Right lobe of liver (tissue), 6 donors: ENCODE measurements at regions not wholly inside any gene's neighbourhood (a gene's known extent, or its start where the extent isn't known, plus 50 kb on each side); places are given as distances from the start of the nearest gene placed in this dataset.
A peak's percentile ranks its signal among the peaks of the same experiment; 100 is the strongest.

ENCODE experiments used
- ATAC-seq, 4 donors: fragments of 200-7000 bp; cut with Tn5 transposase; one replicate each; pipeline ENCODE4 v1.9.1; 2020; ENCODE audit warnings: mild to moderate bottlenecking in 4 of 4, moderate library complexity in 4 of 4
- DNase-seq, 3 donors: peaks; one replicate each; pipeline ENCODE4 v3.0.0-alpha.2; 2020
- H3K27ac ChIP-seq, 3 donors: fragments of 200-600 bp; one replicate each; pipeline ENCODE4 v1.8.0; 2022
- H3K27me3 ChIP-seq, 2 donors: fragments of 200-600 bp; one replicate each; pipeline ENCODE4 v1.8.0; 2022
- H3K36me3 ChIP-seq, 4 donors: fragments of 200-600 bp; sonication (generic) in 1 of 4; one replicate each; pipeline versions ENCODE4 v1.5.1 to v1.8.0; 2017 to 2022; ENCODE audit warnings: control low read depth in 1 of 4
- H3K4me1 ChIP-seq, 4 donors: fragments of 200-600 bp; sonication (generic) in 1 of 4; one replicate each; pipeline versions ENCODE4 v1.5.1 to v1.8.0; 2017 to 2022; ENCODE audit warnings: control low read depth in 1 of 4
- H3K4me3 ChIP-seq, 3 donors: fragments of 200-600 bp; one replicate each; pipeline ENCODE4 v1.8.0; 2022
- H3K9me3 ChIP-seq, 4 donors: fragments of 200-600 bp; sonication (generic) in 1 of 4; one replicate each; pipeline versions ENCODE4 v1.5.1 to v1.8.0; 2017 to 2022; ENCODE audit warnings: control low read depth in 1 of 4
- CTCF ChIP-seq, 4 donors: fragments of 200-600 bp in 3 of 4; fragments of 450-650 bp in 1 of 4; IDR thresholded peaks; one replicate each; pipeline versions ENCODE4 v1.5.1 to v1.8.0; 2016 to 2022; ENCODE audit warnings: antibody characterized with exemption in 4 of 4, mild to moderate bottlenecking in 2 of 4
- POLR2A ChIP-seq: fragments of 450-650 bp; IDR thresholded peaks from one replicate; pipeline ENCODE4 v1.6.1; 2017; ENCODE audit warnings: antibody characterized with exemption, mild to moderate bottlenecking
- WGBS: methylation state at CpG from one replicate; pipeline ENCODE4 v1.1.6; 2018; ENCODE audit warnings: low coverage, low lambda C conversion rate; ENCODE audit not compliant: insufficient coverage; ENCODE audit errors: missing lambda C conversion rate; 5-methylcytosine and 5-hydroxymethylcytosine counted together
- intact Hi-C, 2 donors: fragments of 100-400 bp; cut with DNase I; formaldehyde crosslinking; loops; one replicate each; pipeline versions ENCODE4 v1.11.2 to v1.14.1; 2022
- donor health status: DM: no; HTN: yes; CAD: no.
- donor health status: DM: no; HTN: no; CAD: no.
- donor health status: DM: no; HTN: no; CAD: no.
- donor health status: DM: no; HTN: yes; CAD: no.
- donor health status: DM: no; HTN: yes; CAD: no.

GRCh38 chrX:39398215-39398962 lies 597.1 kb downstream of the MID1IP1 start:
- Histone ChIP-seq H3K36me3 (no peaks in the 10 kb centered on the region), H3K4me1 (no peaks in the 10 kb centered on the region), H3K9me3 (no peaks in the 10 kb centered on the region), H3K27me3 (peaks cover 0 to 5% of the 10 kb centered on the region in 2 donors), H3K27ac (no peak overlapping the region), H3K4me3 (no peak overlapping the region)
- peak in 1 of 4 donors; percentile 39 for ATAC-seq
- intact Hi-C loops: no loop called here
- WGBS: 36% methylated on average over 8 of the region's 8 CpGs
- DNase-seq: no peak
- no peak for TF ChIP-seq CTCF (IDR thresholded peaks at IDR 0.05)
- TF ChIP-seq POLR2A: no peak

- Histone ChIP-seq H3K9me3 (no peaks in the 10 kb centered on the region), H3K36me3 (no peaks in the 10 kb centered on the region), H3K27me3 (peaks cover 0 to 5% of the 10 kb centered on the region in 2 donors), H3K27ac (no peak overlapping the region), H3K4me1 (no peaks in the 10 kb centered on the region), H3K4me3 (no peak overlapping the region)
- ATAC-seq (no peak), DNase-seq (no peak)
- no peak for TF ChIP-seq CTCF (IDR thresholded peaks at IDR 0.05)
- no peak for TF ChIP-seq POLR2A
- 43% methylated on average over 1 of the region's 2 CpGs for WGBS
- intact Hi-C loops: no loop called here
These were observed 597.7 kb downstream of the MID1IP1 start for GRCh38 chrX:39398963-39399261.

- Histone ChIP-seq H3K27me3 (peaks cover 0 to 5% of the 10 kb centered on the region in 2 donors), H3K4me3 (no peak overlapping the region), H3K4me1 (no peaks in the 10 kb centered on the region), H3K9me3 (no peaks in the 10 kb centered on the region), H3K27ac (no peak overlapping the region), H3K36me3 (no peaks in the 10 kb centered on the region)
- no peak for TF ChIP-seq CTCF (IDR thresholded peaks at IDR 0.05)
- TF ChIP-seq POLR2A: no peak
- intact Hi-C loops: no loop called here
- ATAC-seq (no peak), DNase-seq (no peak)
- 27% methylated on average over 3 of the region's 3 CpGs for WGBS
These were observed 598.1 kb downstream of the MID1IP1 start for GRCh38 chrX:39399387-39399786.

GRCh38 chrX:39401483-39402110 lies 600.3 kb downstream of the MID1IP1 start:
- no peak for TF ChIP-seq POLR2A
- no peak for TF ChIP-seq CTCF (IDR thresholded peaks at IDR 0.05)
- Histone ChIP-seq H3K4me1 (no peaks in the 10 kb centered on the region), H3K9me3 (no peaks in the 10 kb centered on the region), H3K4me3 (no peak overlapping the region), H3K27ac (no peak overlapping the region), H3K36me3 (no peaks in the 10 kb centered on the region), H3K27me3 (peaks cover 0 to 5% of the 10 kb centered on the region in 2 donors)
- no peak for DNase-seq
- WGBS: 55% methylated on average over 3 of the region's 4 CpGs
- intact Hi-C loops: no loop called here
- ATAC-seq: no peak
